Thoracic aorta (tissue), 2 donors: ENCODE measurements at regions not wholly inside any gene's neighbourhood (a gene's known extent, or its start where the extent isn't known, plus 50 kb on each side); places are given as distances from the start of the nearest gene placed in this dataset.

Experiments used
- ATAC-seq: fragments of 150-250 bp; one replicate; pipeline ENCODE4 v1.8.0; 2017; ENCODE audit warnings: low read depth; ENCODE audit not compliant: insufficient number of reproducible peaks, low FRiP score
- DNase-seq: peaks from one replicate; pipeline ENCODE4 v3.0.0-alpha.2; 2020; ENCODE audit warnings: low spot score
- H3K27ac ChIP-seq, 2 donors: fragments of 200-600 bp; sonication (generic); 1 replicate in 1 of 2; 2 replicates in 1 of 2; pipeline ENCODE4 v1.5.1; 2016; ENCODE audit warnings: mild to moderate bottlenecking in 2 of 2, moderate library complexity in 2 of 2
- H3K27me3 ChIP-seq: fragments of 200-600 bp; sonication (generic); replicated peaks from 2 replicates; pipeline ENCODE4 v1.6.0; 2016; ENCODE audit warnings: mild to moderate bottlenecking; ENCODE audit not compliant: insufficient read depth
- H3K36me3 ChIP-seq: fragments of 200-600 bp; sonication (generic); one replicate; pipeline ENCODE4 v1.5.1; 2016
- H3K4me1 ChIP-seq, 2 donors: fragments of 200-600 bp; sonication (generic); 1 replicate in 1 of 2; 2 replicates in 1 of 2; pipeline versions ENCODE4 v1.5.1 to v1.6.0; 2016; ENCODE audit warnings: low read depth in 2 of 2, mild to moderate bottlenecking in 1 of 2; ENCODE audit not compliant: control insufficient read depth in 1 of 2
- H3K4me3 ChIP-seq: fragments of 200-600 bp; sonication (generic); 2 replicates; pipeline ENCODE4 v1.5.1; 2016; ENCODE audit warnings: mild to moderate bottlenecking
- H3K9me3 ChIP-seq: fragments of 200-600 bp; sonication (generic); 2 replicates; pipeline ENCODE4 v1.5.1; 2016
- TF ChIP-seq, protein P1 (sequence below): fragments of 200-600 bp; sonication (generic); IDR thresholded peaks from one replicate; pipeline ENCODE4 v1.5.1; 2019; ENCODE audit warnings: antibody characterized with exemption

DNA sequence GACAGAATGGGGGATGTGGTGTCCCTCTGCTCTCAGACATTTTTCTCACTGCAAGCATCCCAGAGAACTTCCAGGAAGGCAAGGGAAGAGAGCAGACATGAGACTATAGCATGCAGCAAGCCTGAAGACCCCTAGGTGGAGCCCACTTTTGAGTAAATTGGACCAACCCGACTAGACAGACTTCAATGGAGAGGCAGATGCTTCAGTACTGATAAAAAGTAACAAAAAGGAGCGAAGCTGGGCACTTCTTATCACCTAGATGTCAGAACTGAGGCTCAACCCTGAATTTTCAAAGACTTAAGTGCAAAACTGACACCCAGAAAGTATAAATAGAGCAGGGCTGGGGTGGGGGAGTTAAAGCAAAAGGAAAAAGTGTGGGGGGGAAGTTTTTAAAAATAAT is 130.8 kb downstream of the PMP22 start:
- Histone ChIP-seq H3K9me3 (no peaks in the 10 kb centered on the region), H3K4me1 (no peaks in the 10 kb centered on the region), H3K4me3 (no peak overlapping the region), H3K27ac (no peak overlapping the region), H3K36me3 (no peaks in the 10 kb centered on the region), H3K27me3 (no peaks in the 10 kb centered on the region)
- ATAC-seq (no peak), DNase-seq (no peak)
- TF ChIP-seq, protein P1, sequence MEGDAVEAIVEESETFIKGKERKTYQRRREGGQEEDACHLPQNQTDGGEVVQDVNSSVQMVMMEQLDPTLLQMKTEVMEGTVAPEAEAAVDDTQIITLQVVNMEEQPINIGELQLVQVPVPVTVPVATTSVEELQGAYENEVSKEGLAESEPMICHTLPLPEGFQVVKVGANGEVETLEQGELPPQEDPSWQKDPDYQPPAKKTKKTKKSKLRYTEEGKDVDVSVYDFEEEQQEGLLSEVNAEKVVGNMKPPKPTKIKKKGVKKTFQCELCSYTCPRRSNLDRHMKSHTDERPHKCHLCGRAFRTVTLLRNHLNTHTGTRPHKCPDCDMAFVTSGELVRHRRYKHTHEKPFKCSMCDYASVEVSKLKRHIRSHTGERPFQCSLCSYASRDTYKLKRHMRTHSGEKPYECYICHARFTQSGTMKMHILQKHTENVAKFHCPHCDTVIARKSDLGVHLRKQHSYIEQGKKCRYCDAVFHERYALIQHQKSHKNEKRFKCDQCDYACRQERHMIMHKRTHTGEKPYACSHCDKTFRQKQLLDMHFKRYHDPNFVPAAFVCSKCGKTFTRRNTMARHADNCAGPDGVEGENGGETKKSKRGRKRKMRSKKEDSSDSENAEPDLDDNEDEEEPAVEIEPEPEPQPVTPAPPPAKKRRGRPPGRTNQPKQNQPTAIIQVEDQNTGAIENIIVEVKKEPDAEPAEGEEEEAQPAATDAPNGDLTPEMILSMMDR, result no peak

- H3K36me3 ChIP-seq, result no peaks in the 10 kb centered on the region
- no peak overlapping the region for H3K4me3 ChIP-seq
- H3K27me3 ChIP-seq, result no peaks in the 10 kb centered on the region
- TF ChIP-seq, protein P1, result no peak
- no peaks in the 10 kb centered on the region for H3K9me3 ChIP-seq
- no peak overlapping the region for H3K27ac ChIP-seq
- DNase-seq, result no peak
- H3K4me1 ChIP-seq, result no peaks in the 10 kb centered on the region
- ATAC-seq, result no peak
Measured at GRCh38 chr17:15133826-15134225, 131.3 kb downstream of the PMP22 start.

- no peaks in the 10 kb centered on the region for H3K9me3 ChIP-seq
- H3K27me3 ChIP-seq, result no peaks in the 10 kb centered on the region
- TF ChIP-seq, protein P1, result no peak
- DNase-seq (no peak), ATAC-seq (no peak)
- no peak overlapping the region for H3K4me3 ChIP-seq
- H3K27ac ChIP-seq, result no peak overlapping the region
- H3K36me3 ChIP-seq, result no peaks in the 10 kb centered on the region
- H3K4me1 ChIP-seq, result no peaks in the 10 kb centered on the region
Measured at GRCh38 chr17:15133143-15133542, 132.0 kb downstream of the PMP22 start.

DNA sequence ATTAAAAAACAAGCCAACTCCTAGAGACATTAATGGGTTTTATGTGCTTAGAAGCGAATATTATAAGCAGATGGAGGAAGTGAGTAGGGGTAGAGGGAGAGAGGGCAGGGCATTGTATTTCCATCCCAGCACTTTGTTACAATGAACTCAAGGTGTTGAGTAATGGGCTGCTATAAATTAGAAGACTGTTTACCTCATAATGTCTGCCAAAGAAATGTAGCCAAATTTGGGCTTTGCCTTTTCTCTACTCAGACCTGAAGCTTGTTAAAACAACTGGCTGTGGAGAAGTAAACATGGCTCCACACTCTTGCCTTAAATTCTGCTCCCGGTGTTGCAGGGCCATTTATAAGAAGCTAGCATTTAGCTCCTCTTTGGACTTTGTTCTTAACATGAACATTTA is 134.7 kb downstream of the PMP22 start:
- no peak overlapping the region for H3K27ac ChIP-seq
- TF ChIP-seq, protein P1, result no peak

DNA sequence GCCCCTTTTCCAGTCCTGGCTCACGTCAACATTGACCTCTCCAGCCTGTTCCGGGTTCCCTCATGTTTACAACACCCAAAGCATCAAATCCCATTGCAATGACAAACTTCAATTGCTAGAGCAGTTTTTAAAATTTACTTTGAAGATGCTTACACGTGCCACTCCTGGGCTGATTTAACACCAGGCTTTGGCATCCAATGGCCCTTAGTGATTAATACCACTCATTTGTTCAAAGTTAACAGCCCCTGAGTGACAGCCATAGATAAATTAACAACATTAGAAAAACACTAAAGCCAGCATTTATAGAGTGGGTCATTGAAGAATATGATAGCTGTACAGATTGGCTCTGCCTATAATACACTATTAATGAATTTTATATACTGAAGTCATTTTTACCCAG is 135.1 kb downstream of the PMP22 start:
- Histone ChIP-seq H3K9me3 (no peaks in the 10 kb centered on the region), H3K27me3 (no peaks in the 10 kb centered on the region), H3K4me1 (no peaks in the 10 kb centered on the region), H3K36me3 (no peaks in the 10 kb centered on the region), H3K27ac (no peak overlapping the region), H3K4me3 (no peak overlapping the region)
- DNase-seq (no peak), ATAC-seq (no peak)
- TF ChIP-seq, protein P1, result no peak

More for the DNA sequence above, 134.7 kb downstream of the PMP22 start:
- Histone ChIP-seq H3K4me3 (no peak overlapping the region), H3K9me3 (no peaks in the 10 kb centered on the region), H3K4me1 (no peaks in the 10 kb centered on the region), H3K36me3 (no peaks in the 10 kb centered on the region), H3K27me3 (no peaks in the 10 kb centered on the region)
- ATAC-seq, result no peak
- no peak for DNase-seq
